ENCODE measurements at regions not wholly inside any gene's neighbourhood (a gene's known extent, or its start where the extent isn't known, plus 50 kb on each side); places are given as distances from the start of the nearest gene placed in this dataset.

GRCh38 chr6:113802779-113803178, 54.4 kb upstream of the MARCKS start:
- no peak overlapping the region for H3K4me3 Mint-ChIP-seq
- no peaks in the 10 kb centered on the region for H3K9me3 Mint-ChIP-seq
- H3K27me3 Mint-ChIP-seq (ENCODE audit: low read depth): peaks cover 4% of the 10 kb centered on the region
- no peak for DNase-seq
- peaks cover 3% of the 10 kb centered on the region for H3K4me1 Mint-ChIP-seq (ENCODE audit: low read depth)
- intact Hi-C loops (cut with micrococcal nuclease): no loop called here
- no peak overlapping the region for H3K27ac Mint-ChIP-seq
- CTCF ChIA-PET: no interaction called here
- H3K36me3 Mint-ChIP-seq (ENCODE audit: low read depth): no peaks in the 10 kb centered on the region

- Mint-ChIP-seq H3K4me1 (ENCODE audit: low read depth) (peaks cover 7% of the 10 kb centered on the region), H3K36me3 (ENCODE audit: low read depth) (no peaks in the 10 kb centered on the region), H3K27me3 (ENCODE audit: low read depth) (peaks cover 4% of the 10 kb centered on the region), H3K4me3 (no peak overlapping the region), H3K27ac (no peak overlapping the region), H3K9me3 (no peaks in the 10 kb centered on the region)
- CTCF ChIA-PET: interaction anchor here (1.2 kb wide), 1 partner anchor 1111 kb away, joined by 3 read pairs; no protein-coding TSS in a partner anchor
- no peak for DNase-seq
- intact Hi-C loops (cut with micrococcal nuclease): loop anchor here (1.0 kb wide), 1 partner anchor 174 kb away; no protein-coding TSS in a partner anchor
These were observed 51.9 kb upstream of the MARCKS start for GRCh38 chr6:113805173-113805790.

- Mint-ChIP-seq H3K9me3 (no peaks in the 10 kb centered on the region), H3K27me3 (ENCODE audit: low read depth) (no peaks in the 10 kb centered on the region), H3K4me3 (no peak overlapping the region), H3K4me1 (ENCODE audit: low read depth) (peaks cover 7% of the 10 kb centered on the region), H3K36me3 (ENCODE audit: low read depth) (no peaks in the 10 kb centered on the region), H3K27ac (no peak overlapping the region)
- intact Hi-C loops (cut with micrococcal nuclease): loop anchor here (1.0 kb wide), 1 partner anchor 175 kb away; no protein-coding TSS in a partner anchor
- no peak for DNase-seq
- CTCF ChIA-PET: interaction anchor here (1.2 kb wide), 1 partner anchor 1112 kb away, joined by 3 read pairs; no protein-coding TSS in a partner anchor
These were observed 51.2 kb upstream of the MARCKS start for GRCh38 chr6:113805811-113806495.

Data from activated naive CD4-positive, alpha-beta T cell treated with anti-CD3 and anti-CD28 coated beads for 36 hours (primary cell).